ENCODE measurements at regions not wholly inside any gene's neighbourhood (a gene's known extent, or its start where the extent isn't known, plus 50 kb on each side); places are given as distances from the start of the nearest gene placed in this dataset.

- Histone ChIP-seq H3K9ac (ENCODE audit: extremely low read depth, insufficient read length, low read length) (no peak overlapping the region), H4K8ac (replicated peaks; ENCODE audit: insufficient read length, low read depth, low read length) (no peak overlapping the region), H3K56ac (ENCODE audit: insufficient read length, low read depth, low read length) (no peak overlapping the region), H4K91ac (ENCODE audit: insufficient read length, low read depth, low read length) (no peak overlapping the region), H3K18ac (ENCODE audit: insufficient read length, low read depth, low read length) (no peak overlapping the region), H3K79me2 (ENCODE audit: insufficient read depth, low read length) (no peaks in the 10 kb centered on the region), H3K79me1 (ENCODE audit: insufficient read depth, low read depth, low read length, poor library complexity, severe bottlenecking) (no peaks in the 10 kb centered on the region), H3T11ph (ENCODE audit: low read length) (no peak overlapping the region), H2BK20ac (ENCODE audit: low read depth, low read length, poor library complexity, severe bottlenecking) (no peak overlapping the region), H3K4me1 (ENCODE audit: insufficient read depth, low read length) (peaks cover 8% of the 10 kb centered on the region; the same call in 1 of the 2 replicates), H3K4me2 (ENCODE audit: insufficient read depth, insufficient read length, low read length) (no peak overlapping the region), H2BK12ac (ENCODE audit: insufficient read length, low read depth, low read length) (no peak overlapping the region), H3K14ac (ENCODE audit: insufficient read depth, low read length) (no peak overlapping the region), H3K9me3 (ENCODE audit: control insufficient read depth, low read depth, low read length) (no peaks in the 10 kb centered on the region), H2BK15ac (ENCODE audit: low read depth, low read length) (no peak overlapping the region), H2BK120ac (ENCODE audit: low read depth, low read length, poor library complexity, severe bottlenecking) (no peak overlapping the region), H2AFZ (ENCODE audit: low read length) (no peak overlapping the region), H3K4ac (ENCODE audit: low read depth, low read length) (no peak overlapping the region), H4K5ac (ENCODE audit: insufficient read length, low read depth, low read length) (no peak overlapping the region), H2AK5ac (ENCODE audit: insufficient read length, low read length) (no peak overlapping the region), H3K23me2 (ENCODE audit: insufficient read length, low read depth, low read length, poor library complexity, severe bottlenecking) (no peaks in the 10 kb centered on the region), H2BK5ac (ENCODE audit: insufficient read length, low read length) (no peak overlapping the region), H3K27me3 (ENCODE audit: insufficient read depth, low read length) (no peaks in the 10 kb centered on the region), H4K20me1 (ENCODE audit: control insufficient read depth, insufficient read depth, insufficient read length) (no peaks in the 10 kb centered on the region), H3K27ac (ENCODE audit: insufficient read length, low read depth, low read length) (peak overlapping the region; percentile 35), H3K23ac (ENCODE audit: insufficient read length, low read depth, low read length) (no peak overlapping the region)
- Mint-ChIP-seq H3K4me1 (peaks cover 48 to 61% of the 10 kb centered on the region in 2 experiments), H3K36me3 (ENCODE audit: insufficient read depth in 1 of 3, low read depth in 3 of 3) (peaks cover under 1 to 4% (median under 1%) of the 10 kb centered on the region in 3 experiments; a peak in 5 of 7 replicates), H3K27me3 (ENCODE audit: low read depth) (no peaks in the 10 kb centered on the region), H3K4me3 (no peak overlapping the region), H3K9me3 (no peaks in the 10 kb centered on the region), H3K27ac (peak overlapping the region in 2 of 3 experiments; percentile 43 to 90; a peak in 4 of 7 replicates)
- DNase-seq, result peak; percentile 59
- no peak for TF ChIP-seq CTCF (conservative IDR thresholded peaks at IDR 0.05)
- no CpG with 5 or more reads among the region's 7 CpGs for WGBS (ENCODE audit: extremely low coverage, insufficient read length, low lambda C conversion rate)
Measured at GRCh38 chr20:12762725-12763124, 246.0 kb upstream of the SPTLC3 start.
